Gastroesophageal sphincter (tissue), 4 donors: ENCODE measurements at regions not wholly inside any gene's neighbourhood (a gene's known extent, or its start where the extent isn't known, plus 50 kb on each side); places are given as distances from the start of the nearest gene placed in this dataset.

Experiments used
- ATAC-seq: fragments of 150-250 bp; one replicate; pipeline ENCODE4 v1.9.1; 2016; ENCODE audit warnings: mild to moderate bottlenecking, moderate library complexity
- H3K27ac ChIP-seq, 4 donors: fragments of 200-600 bp; sonication (generic) in 3 of 4; 1 replicate in 3 of 4; 2 replicates in 1 of 4; pipeline ENCODE4 v1.5.1; 2016 to 2019
- H3K27me3 ChIP-seq: fragments of 200-600 bp; sonication (generic); one replicate; pipeline ENCODE4 v1.5.1; 2019
- H3K36me3 ChIP-seq, 2 donors: fragments of 200-600 bp; sonication (generic); one replicate each; pipeline ENCODE4 v1.5.1; 2019; ENCODE audit warnings: control low read depth in 1 of 2
- H3K4me1 ChIP-seq, 3 donors: fragments of 200-600 bp; sonication (generic); 1 replicate in 2 of 3; 2 replicates in 1 of 3; pipeline ENCODE4 v1.5.1; 2016 to 2019; ENCODE audit warnings: control low read depth in 2 of 3
- H3K4me3 ChIP-seq, 2 donors: fragments of 200-600 bp; sonication (generic); one replicate each; pipeline ENCODE4 v1.5.1; 2019; ENCODE audit warnings: mild to moderate bottlenecking in 1 of 2, moderate library complexity in 1 of 2
- H3K9me3 ChIP-seq, 3 donors: fragments of 200-600 bp; sonication (generic); one replicate each; pipeline ENCODE4 v1.5.1; 2017 to 2019; ENCODE audit warnings: control low read depth in 2 of 3
- EP300 ChIP-seq: sonication (generic); formaldehyde crosslinking; IDR thresholded peaks from one replicate; pipeline ENCODE4 v1.6.1; 2017; ENCODE audit warnings: antibody characterized with exemption, mild to moderate bottlenecking
- POLR2A ChIP-seq, 2 donors: fragments of 450-650 bp; IDR thresholded peaks; one replicate each; pipeline ENCODE4 v1.6.1; 2017; ENCODE audit warnings: antibody characterized with exemption in 2 of 2, mild to moderate bottlenecking in 2 of 2, moderate library complexity in 1 of 2
- POLR2AphosphoS5 ChIP-seq: sonication (generic); formaldehyde crosslinking; IDR thresholded peaks from one replicate; pipeline ENCODE4 v1.6.1; 2017; ENCODE audit warnings: antibody characterized with exemption
- WGBS, 2 donors: methylation state at CpG; one replicate each; pipeline ENCODE4 v1.1.5; 2018; ENCODE audit warnings: low coverage in 1 of 2; 5-methylcytosine and 5-hydroxymethylcytosine counted together
- TF ChIP-seq, protein P1 (sequence below), 4 experiments: fragments of 200-600 bp in 2 of 4; fragments of 450-650 bp in 2 of 4; sonication (generic) in 1 of 4; IDR thresholded peaks; one replicate each; pipeline ENCODE4 v1.5.1; 2017 to 2019; ENCODE audit warnings: antibody characterized with exemption in 4 of 4, mild to moderate bottlenecking in 2 of 4, moderate library complexity in 2 of 4

DNA sequence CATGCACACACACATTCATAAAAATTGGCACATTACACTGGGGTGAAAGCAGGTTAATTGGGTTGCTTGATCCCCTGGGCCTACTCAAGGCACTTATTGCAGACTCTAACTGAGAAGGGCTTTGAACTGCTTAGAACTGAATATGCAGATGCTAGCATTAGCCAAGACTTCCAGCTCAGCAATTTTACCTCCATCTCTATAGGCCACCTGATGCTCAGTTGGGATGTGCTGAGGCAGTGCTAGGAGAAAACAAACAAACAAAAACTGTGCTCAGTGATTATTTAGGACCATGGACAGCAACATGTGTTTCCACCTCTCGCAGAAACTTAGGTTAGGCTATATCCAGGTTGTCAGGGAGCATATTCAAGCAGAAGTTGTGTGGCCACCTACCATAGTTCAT lies 124.8 kb upstream of the WSCD2 start:
- H3K27ac ChIP-seq: no peak overlapping the region
- peaks cover 0 to 13% (median 0%) of the 10 kb centered on the region in 3 donors for H3K9me3 ChIP-seq
- no peak for ATAC-seq
- H3K36me3 ChIP-seq: no peaks in the 10 kb centered on the region
- 0 to 40% methylated on average over 1 of the region's 1 CpG for WGBS, 2 donors
- H3K4me3 ChIP-seq: no peak overlapping the region
- TF ChIP-seq, protein P1, sequence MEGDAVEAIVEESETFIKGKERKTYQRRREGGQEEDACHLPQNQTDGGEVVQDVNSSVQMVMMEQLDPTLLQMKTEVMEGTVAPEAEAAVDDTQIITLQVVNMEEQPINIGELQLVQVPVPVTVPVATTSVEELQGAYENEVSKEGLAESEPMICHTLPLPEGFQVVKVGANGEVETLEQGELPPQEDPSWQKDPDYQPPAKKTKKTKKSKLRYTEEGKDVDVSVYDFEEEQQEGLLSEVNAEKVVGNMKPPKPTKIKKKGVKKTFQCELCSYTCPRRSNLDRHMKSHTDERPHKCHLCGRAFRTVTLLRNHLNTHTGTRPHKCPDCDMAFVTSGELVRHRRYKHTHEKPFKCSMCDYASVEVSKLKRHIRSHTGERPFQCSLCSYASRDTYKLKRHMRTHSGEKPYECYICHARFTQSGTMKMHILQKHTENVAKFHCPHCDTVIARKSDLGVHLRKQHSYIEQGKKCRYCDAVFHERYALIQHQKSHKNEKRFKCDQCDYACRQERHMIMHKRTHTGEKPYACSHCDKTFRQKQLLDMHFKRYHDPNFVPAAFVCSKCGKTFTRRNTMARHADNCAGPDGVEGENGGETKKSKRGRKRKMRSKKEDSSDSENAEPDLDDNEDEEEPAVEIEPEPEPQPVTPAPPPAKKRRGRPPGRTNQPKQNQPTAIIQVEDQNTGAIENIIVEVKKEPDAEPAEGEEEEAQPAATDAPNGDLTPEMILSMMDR (IDR thresholded peaks at IDR 0.05): no peak
- TF ChIP-seq POLR2AphosphoS5 (no peak), EP300 (no peak), POLR2A (IDR thresholded peaks at IDR 0.05) (no peak)
- peaks cover 34% of the 10 kb centered on the region for H3K27me3 ChIP-seq
- H3K4me1 ChIP-seq: no peaks in the 10 kb centered on the region

DNA sequence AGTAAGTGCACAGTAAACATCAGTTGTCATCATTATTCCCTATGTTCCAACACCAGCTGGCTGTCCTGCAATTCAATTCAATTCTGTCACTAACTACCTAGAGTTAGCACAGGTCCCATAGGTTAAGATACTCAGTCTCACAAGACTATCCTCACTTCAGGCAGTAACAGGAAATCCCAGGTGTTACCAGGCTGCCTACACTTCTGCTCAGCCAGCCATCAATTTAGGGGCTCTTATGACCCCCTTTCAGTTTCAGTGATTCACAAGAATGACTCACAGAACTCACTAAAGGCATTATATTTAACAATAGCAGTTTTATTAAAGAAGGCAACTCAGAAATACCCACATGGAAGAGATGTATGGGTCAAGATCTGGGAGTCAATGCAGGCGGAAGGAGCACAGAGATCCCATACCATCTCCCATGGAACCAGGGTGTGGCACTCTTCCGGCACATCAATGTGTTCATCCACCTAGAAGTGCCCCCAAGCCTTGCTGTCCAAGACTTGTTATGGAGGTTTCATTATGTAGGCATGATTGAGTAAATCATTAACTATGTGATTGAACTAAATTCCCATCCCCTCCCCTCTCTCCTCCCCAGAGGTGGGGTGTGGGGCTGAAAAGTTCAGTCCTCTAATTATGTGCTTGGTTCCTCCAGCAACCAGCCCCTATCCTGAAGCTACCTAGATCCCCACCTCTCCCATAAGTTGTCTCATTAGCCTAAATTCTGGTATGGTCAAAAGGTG lies 120.8 kb upstream of the WSCD2 start:
- WGBS, 2 donors: 67 to 86% methylated on average over 1 of the region's 2 CpGs
- no peaks in the 10 kb centered on the region for H3K4me1 ChIP-seq
- TF ChIP-seq EP300 (no peak), POLR2AphosphoS5 (no peak), POLR2A (IDR thresholded peaks at IDR 0.05) (no peak)
- TF ChIP-seq, protein P1 (IDR thresholded peaks at IDR 0.05): no peak
- no peak overlapping the region for H3K4me3 ChIP-seq
- H3K36me3 ChIP-seq: no peaks in the 10 kb centered on the region
- H3K27ac ChIP-seq: no peak overlapping the region
- no peaks in the 10 kb centered on the region for H3K9me3 ChIP-seq
- no peak for ATAC-seq
- peaks cover 20% of the 10 kb centered on the region for H3K27me3 ChIP-seq

DNA sequence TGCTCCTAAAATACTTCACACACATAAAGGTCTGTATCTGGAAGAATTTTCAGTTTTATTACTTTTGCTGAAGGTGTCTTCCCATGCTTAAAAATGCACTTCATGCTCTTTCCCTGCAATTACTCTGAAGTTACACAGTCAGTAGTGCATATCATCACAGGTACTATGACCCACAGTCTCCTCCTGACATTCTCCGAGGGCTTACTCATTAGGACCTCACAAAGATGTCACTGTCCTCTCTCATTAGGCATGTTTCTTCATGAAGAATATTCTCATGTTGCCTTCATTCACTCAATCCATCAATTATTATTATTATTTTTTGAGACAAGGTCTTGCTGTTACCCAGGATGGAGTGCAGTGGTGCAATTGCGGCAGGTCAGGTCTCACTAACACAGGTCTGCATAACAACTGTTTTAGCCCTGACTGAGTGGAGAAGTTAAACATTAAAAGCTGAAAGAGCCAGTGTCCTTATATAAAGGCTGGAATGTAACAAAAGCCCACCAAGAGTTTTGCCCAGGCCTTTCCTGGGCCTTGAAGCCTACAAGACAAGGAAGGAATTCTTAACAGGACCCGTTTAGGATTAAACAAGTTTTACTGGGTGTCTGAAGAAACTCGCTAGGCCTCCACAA lies 119.5 kb upstream of the WSCD2 start:
- no peak overlapping the region for H3K27ac ChIP-seq
- WGBS, 2 donors: 35 to 51% methylated on average over 3 to 4 of the region's 4 CpGs
- TF ChIP-seq EP300: no peak
- TF ChIP-seq, protein P1 (IDR thresholded peaks at IDR 0.05): no peak
- no peak for TF ChIP-seq POLR2AphosphoS5
- no peak for TF ChIP-seq POLR2A (IDR thresholded peaks at IDR 0.05)
- peaks cover 22% of the 10 kb centered on the region for H3K27me3 ChIP-seq
- no peak overlapping the region for H3K4me3 ChIP-seq
- H3K4me1 ChIP-seq: no peaks in the 10 kb centered on the region
- H3K9me3 ChIP-seq: no peaks in the 10 kb centered on the region
- ATAC-seq: no peak
- H3K36me3 ChIP-seq: no peaks in the 10 kb centered on the region

DNA sequence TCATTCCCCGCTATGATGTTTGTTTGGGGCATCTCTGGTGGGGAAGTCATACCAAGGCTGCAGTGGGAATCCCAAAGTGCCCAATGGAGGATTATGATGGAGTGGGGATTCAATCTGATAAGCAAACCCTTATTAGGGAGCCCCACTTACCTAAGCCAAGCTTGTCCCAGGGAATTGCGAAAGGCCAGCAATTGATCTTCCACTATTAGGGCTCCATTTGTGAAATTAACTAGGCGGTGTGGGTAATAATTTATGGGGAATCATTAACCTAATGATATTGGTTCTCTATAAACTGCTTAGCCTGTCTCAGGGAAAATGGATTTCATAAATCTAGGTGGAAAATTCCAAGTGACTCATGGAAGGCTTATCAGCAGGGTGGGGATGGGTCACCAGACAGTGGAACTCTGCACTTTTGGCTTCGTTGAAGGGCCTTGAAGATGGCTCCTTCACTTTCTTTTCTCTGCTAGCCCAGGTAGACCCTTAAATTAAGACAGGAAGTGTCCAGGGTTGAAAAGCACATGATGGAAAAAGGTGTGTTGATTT lies 113.0 kb upstream of the WSCD2 start:
- H3K27me3 ChIP-seq: peaks cover 9% of the 10 kb centered on the region
- TF ChIP-seq POLR2A (IDR thresholded peaks at IDR 0.05) (no peak), EP300 (no peak), POLR2AphosphoS5 (no peak)
- TF ChIP-seq, protein P1 (IDR thresholded peaks at IDR 0.05): no peak
- H3K27ac ChIP-seq: no peak overlapping the region
- no peaks in the 10 kb centered on the region for H3K36me3 ChIP-seq
- no peaks in the 10 kb centered on the region for H3K4me1 ChIP-seq
- H3K9me3 ChIP-seq: no peaks in the 10 kb centered on the region
- no peak overlapping the region for H3K4me3 ChIP-seq
- 83 to 90% methylated on average over 2 to 4 of the region's 4 CpGs for WGBS, 2 donors
- ATAC-seq: no peak
